Panc1 (cell line): ENCODE measurements at regions not wholly inside any gene's neighbourhood (a gene's known extent, or its start where the extent isn't known, plus 50 kb on each side); places are given as distances from the start of the nearest gene placed in this dataset.

ENCODE experiments used
- ATAC-seq: fragments of 200-7000 bp; cut with Tn5 transposase; 2 replicates; pipeline ENCODE4 v1.9.1; 2020; ENCODE audit warnings: mild to moderate bottlenecking, moderate library complexity
- BruUV-seq: library from RNA; stranded (reverse); fragments of 400-500 nt; replicated peaks from 2 replicates; lab custom pipeline; 2021; lab: Mats Ljungman, UMichigan
- CTCF ChIA-PET: fragments of 300-600 bp; sonication (Branson Sonifier 250); formaldehyde crosslinking; loops from one replicate; lab custom pipeline; 2022; ENCODE audit warnings: antibody characterized with exemption; lab: Charles Lee
- POLR2A ChIA-PET: fragments of 300-600 bp; sonication (Branson Sonifier 250); formaldehyde crosslinking; loops from one replicate; lab custom pipeline; 2022; ENCODE audit warnings: antibody characterized with exemption; lab: Charles Lee
- DNase-seq: peaks from one replicate; pipeline ENCODE4 v3.0.0-alpha.2; 2010; ENCODE audit warnings: low read depth, low spot score
- H3K27ac ChIP-seq: 2 replicates; pipeline ENCODE4 v1.5.1; 2011; ENCODE audit warnings: mild to moderate bottlenecking, low read length, inconsistent platforms
- H3K27me3 ChIP-seq: fragments of 200-500 bp; sonication (Bioruptor generic); 2 replicates; pipeline ENCODE4 v1.6.0; 2014; ENCODE audit warnings: low read length, inconsistent platforms; ENCODE audit not compliant: control insufficient read depth, insufficient read depth
- H3K36me3 ChIP-seq: fragments of 200-500 bp; sonication (Bioruptor generic); 2 replicates; pipeline ENCODE4 v1.5.1; 2014; ENCODE audit warnings: inconsistent platforms, mild to moderate bottlenecking, low read length, moderate library complexity; ENCODE audit not compliant: control insufficient read depth, insufficient read depth
- H3K4me1 ChIP-seq: 2 replicates; pipeline ENCODE4 v1.5.1; 2011; ENCODE audit warnings: inconsistent platforms, mild to moderate bottlenecking, low read length, moderate library complexity; ENCODE audit not compliant: control insufficient read depth, insufficient read depth
- H3K4me3 ChIP-seq, 2 experiments: 2 replicates each; pipeline ENCODE4 v1.5.1; 2011 to 2012; ENCODE audit warnings: low read depth in 2 of 2, low read length in 2 of 2, mild to moderate bottlenecking in 2 of 2, inconsistent platforms in 1 of 2, moderate library complexity in 1 of 2
- H3K9me3 ChIP-seq: fragments of 200-500 bp; sonication (Bioruptor generic); 2 replicates; pipeline ENCODE4 v1.5.1; 2014; ENCODE audit warnings: low read depth, mild to moderate bottlenecking, inconsistent platforms, low read length, moderate library complexity; ENCODE audit not compliant: control insufficient read depth, insufficient read depth
- CTCF ChIP-seq: fragments of 450-650 bp; IDR thresholded peaks from 2 replicates; pipeline ENCODE4 v1.5.1; 2017; ENCODE audit warnings: mild to moderate bottlenecking
- POLR2AphosphoS5 ChIP-seq: IDR thresholded peaks from 2 replicates; pipeline ENCODE4 v1.6.1; 2012; ENCODE audit warnings: mild to moderate bottlenecking, low read depth, low read length, moderate library complexity
- REST ChIP-seq, 2 experiments: IDR thresholded peaks; 2 replicates each; pipeline ENCODE4 v1.6.1; 2011 to 2012; ENCODE audit warnings: low read depth in 2 of 2, control low read depth in 1 of 2, low read length in 1 of 2, mild to moderate bottlenecking in 1 of 2, moderate library complexity in 1 of 2; ENCODE audit not compliant: insufficient read depth in 1 of 2
- SIN3A ChIP-seq: IDR thresholded peaks from 2 replicates; pipeline ENCODE4 v1.6.1; 2012; ENCODE audit warnings: low read depth, mild to moderate bottlenecking, low read length, moderate library complexity, borderline replicate concordance; ENCODE audit not compliant: insufficient read depth
- TCF7L2 ChIP-seq: IDR thresholded peaks from 2 replicates; pipeline ENCODE4 v1.6.1; 2011; ENCODE audit warnings: mild to moderate bottlenecking, low read depth, low read length, inconsistent platforms
- in situ Hi-C: cut with HindIII; loops from 2 replicates; pipeline ENCODE4 v1.10.0; 2016; ENCODE audit warnings: low sequenced_read_pairs, low pct_unique_long_range_greater_than_20kb
- intact Hi-C: fragments of 100-400 bp; cut with micrococcal nuclease; formaldehyde crosslinking; loops from one replicate; pipeline ENCODE4 v1.10.0; 2022; ENCODE audit not compliant: unreplicated experiment

GRCh38 chr5:175773534-175774070 is 97.8 kb upstream of the CPLX2 start:
- ChIA-PET POLR2A (no interaction called here), CTCF (no interaction called here)
- DNase-seq (no peak), ATAC-seq (no peak)
- Histone ChIP-seq H3K4me1 (peaks cover 2% of the 10 kb centered on the region; the same call in 1 of the 2 replicates), H3K4me3 (no peak overlapping the region), H3K9me3 (no peaks in the 10 kb centered on the region), H3K36me3 (no peaks in the 10 kb centered on the region), H3K27me3 (no peaks in the 10 kb centered on the region), H3K27ac (no peak overlapping the region)
- in situ Hi-C loops (no loop called here), intact Hi-C loops (no loop called here)
- TF ChIP-seq POLR2AphosphoS5 (no peak), REST (IDR thresholded peaks at IDR 0.05; ENCODE audit: insufficient read depth in 1 of 2, low read depth in 2 of 2, low read length in 1 of 2) (no peak), TCF7L2 (no peak), CTCF (no peak), SIN3A (no peak)
- no TSS peak for BruUV-seq

DNA sequence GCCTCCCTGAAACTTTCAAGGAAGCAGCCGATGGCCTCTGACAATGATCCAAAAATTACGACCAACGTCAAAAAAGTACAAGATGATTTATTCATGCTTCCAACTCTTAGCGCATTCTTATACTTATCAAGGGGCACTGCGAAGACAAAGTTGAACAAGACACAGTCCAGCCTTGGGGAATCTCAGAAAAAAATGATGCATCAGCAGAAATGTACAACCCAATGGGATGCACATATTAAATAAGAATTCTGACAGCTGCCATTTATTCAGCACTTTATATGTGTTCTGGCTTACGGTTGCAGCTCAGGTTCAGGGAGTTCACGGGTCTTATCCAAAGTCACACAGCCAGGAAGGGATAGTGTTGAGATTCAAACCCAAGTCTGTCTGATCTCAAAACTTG is 96.0 kb upstream of the CPLX2 start:
- no peak for ATAC-seq
- no peaks in the 10 kb centered on the region for H3K9me3 ChIP-seq
- no TSS peak for BruUV-seq
- H3K27me3 ChIP-seq = no peaks in the 10 kb centered on the region
- intact Hi-C loops = no loop called here
- DNase-seq = no peak
- no peaks in the 10 kb centered on the region for H3K36me3 ChIP-seq
- H3K27ac ChIP-seq = no peak overlapping the region
- TF ChIP-seq CTCF (no peak), REST (IDR thresholded peaks at IDR 0.05; ENCODE audit: insufficient read depth in 1 of 2, low read depth in 2 of 2, low read length in 1 of 2) (no peak), POLR2AphosphoS5 (no peak), TCF7L2 (no peak), SIN3A (no peak)
- in situ Hi-C loops = no loop called here
- ChIA-PET CTCF (no interaction called here), POLR2A (no interaction called here)
- H3K4me3 ChIP-seq = no peak overlapping the region
- H3K4me1 ChIP-seq = peaks cover 4% of the 10 kb centered on the region; the same call in 1 of the 2 replicates
